Peyer's patch (tissue), 4 donors: ENCODE measurements at regions not wholly inside any gene's neighbourhood (a gene's known extent, or its start where the extent isn't known, plus 50 kb on each side); places are given as distances from the start of the nearest gene placed in this dataset.

ENCODE experiments used
- POLR2A ChIP-seq, 2 donors: fragments of 450-650 bp; IDR thresholded peaks; one replicate each; pipeline ENCODE4 v1.5.1; 2017; ENCODE audit warnings: antibody characterized with exemption in 2 of 2, mild to moderate bottlenecking in 2 of 2, moderate library complexity in 2 of 2
- TF ChIP-seq, protein P1 (sequence below), 6 experiments: fragments of 450-650 bp in 4 of 6; fragments of 200-600 bp in 2 of 6; sonication (generic) in 1 of 6; IDR thresholded peaks; one replicate each; pipeline ENCODE4 v1.5.1; 2017 to 2019; ENCODE audit warnings: antibody characterized with exemption in 6 of 6, mild to moderate bottlenecking in 3 of 6, moderate library complexity in 1 of 6

- TF ChIP-seq, protein P1, sequence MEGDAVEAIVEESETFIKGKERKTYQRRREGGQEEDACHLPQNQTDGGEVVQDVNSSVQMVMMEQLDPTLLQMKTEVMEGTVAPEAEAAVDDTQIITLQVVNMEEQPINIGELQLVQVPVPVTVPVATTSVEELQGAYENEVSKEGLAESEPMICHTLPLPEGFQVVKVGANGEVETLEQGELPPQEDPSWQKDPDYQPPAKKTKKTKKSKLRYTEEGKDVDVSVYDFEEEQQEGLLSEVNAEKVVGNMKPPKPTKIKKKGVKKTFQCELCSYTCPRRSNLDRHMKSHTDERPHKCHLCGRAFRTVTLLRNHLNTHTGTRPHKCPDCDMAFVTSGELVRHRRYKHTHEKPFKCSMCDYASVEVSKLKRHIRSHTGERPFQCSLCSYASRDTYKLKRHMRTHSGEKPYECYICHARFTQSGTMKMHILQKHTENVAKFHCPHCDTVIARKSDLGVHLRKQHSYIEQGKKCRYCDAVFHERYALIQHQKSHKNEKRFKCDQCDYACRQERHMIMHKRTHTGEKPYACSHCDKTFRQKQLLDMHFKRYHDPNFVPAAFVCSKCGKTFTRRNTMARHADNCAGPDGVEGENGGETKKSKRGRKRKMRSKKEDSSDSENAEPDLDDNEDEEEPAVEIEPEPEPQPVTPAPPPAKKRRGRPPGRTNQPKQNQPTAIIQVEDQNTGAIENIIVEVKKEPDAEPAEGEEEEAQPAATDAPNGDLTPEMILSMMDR (IDR thresholded peaks at IDR 0.05): no peak
- no peak for TF ChIP-seq POLR2A (IDR thresholded peaks at IDR 0.05)
These were observed 186.5 kb upstream of the LINGO1 start for GRCh38 chr15:77819048-77819850.
